GM12872 (cell line): ENCODE measurements at regions not wholly inside any gene's neighbourhood (a gene's known extent, or its start where the extent isn't known, plus 50 kb on each side); places are given as distances from the start of the nearest gene placed in this dataset.

Source experiments
- TF ChIP-seq, protein P1 (sequence below): IDR thresholded peaks from 3 replicates; pipeline ENCODE4 v1.5.1; 2011; ENCODE audit warnings: low read depth, mild to moderate bottlenecking, low read length, moderate library complexity; ENCODE audit not compliant: insufficient read depth

DNA sequence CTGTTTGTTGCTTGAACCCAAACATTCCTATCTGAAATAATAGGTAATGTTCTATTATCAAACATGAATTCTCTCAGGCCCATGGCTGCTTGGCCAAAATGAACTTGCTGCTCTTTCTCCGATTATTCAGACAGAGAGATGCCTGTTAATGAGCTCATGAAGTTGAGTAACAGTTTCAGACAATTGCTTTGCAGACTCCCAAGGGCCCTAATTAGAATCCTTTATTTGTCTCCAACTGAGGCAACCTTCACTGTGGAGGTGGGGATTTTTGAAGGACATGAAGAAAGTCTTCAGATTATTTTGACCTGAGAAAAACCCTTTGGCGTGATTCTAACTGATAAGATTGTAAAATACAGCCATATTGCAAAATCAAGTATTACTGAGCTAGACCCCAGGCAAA is 466.7 kb downstream of the NFIB start:
- TF ChIP-seq, protein P1, sequence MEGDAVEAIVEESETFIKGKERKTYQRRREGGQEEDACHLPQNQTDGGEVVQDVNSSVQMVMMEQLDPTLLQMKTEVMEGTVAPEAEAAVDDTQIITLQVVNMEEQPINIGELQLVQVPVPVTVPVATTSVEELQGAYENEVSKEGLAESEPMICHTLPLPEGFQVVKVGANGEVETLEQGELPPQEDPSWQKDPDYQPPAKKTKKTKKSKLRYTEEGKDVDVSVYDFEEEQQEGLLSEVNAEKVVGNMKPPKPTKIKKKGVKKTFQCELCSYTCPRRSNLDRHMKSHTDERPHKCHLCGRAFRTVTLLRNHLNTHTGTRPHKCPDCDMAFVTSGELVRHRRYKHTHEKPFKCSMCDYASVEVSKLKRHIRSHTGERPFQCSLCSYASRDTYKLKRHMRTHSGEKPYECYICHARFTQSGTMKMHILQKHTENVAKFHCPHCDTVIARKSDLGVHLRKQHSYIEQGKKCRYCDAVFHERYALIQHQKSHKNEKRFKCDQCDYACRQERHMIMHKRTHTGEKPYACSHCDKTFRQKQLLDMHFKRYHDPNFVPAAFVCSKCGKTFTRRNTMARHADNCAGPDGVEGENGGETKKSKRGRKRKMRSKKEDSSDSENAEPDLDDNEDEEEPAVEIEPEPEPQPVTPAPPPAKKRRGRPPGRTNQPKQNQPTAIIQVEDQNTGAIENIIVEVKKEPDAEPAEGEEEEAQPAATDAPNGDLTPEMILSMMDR: no peak

- TF ChIP-seq, protein P1: no peak
Measured at GRCh38 chr9:13845460-13845859, 468.5 kb downstream of the NFIB start.

GRCh38 chr9:13841746-13842462 is 472.0 kb downstream of the NFIB start:
- TF ChIP-seq, protein P1: no peak

DNA sequence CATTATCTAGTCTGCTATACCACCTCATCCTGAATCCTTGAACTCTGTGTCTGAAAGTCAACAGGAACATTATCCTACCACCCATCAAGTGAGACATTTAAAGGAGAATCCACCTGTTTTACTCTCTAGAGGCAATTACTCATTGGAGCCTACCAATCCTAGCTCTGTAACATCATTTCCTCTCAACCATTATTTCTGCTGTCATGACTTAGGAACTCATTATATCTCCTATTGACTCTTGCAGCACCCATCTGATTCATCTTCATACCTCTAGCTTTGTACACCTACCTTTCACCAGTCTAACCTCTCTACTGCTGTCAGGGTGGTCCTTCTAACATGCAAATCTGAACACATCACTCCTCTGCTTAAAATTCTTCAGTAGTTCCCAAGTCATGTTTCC is 481.5 kb downstream of the NFIB start:
- TF ChIP-seq, protein P1: no peak

DNA sequence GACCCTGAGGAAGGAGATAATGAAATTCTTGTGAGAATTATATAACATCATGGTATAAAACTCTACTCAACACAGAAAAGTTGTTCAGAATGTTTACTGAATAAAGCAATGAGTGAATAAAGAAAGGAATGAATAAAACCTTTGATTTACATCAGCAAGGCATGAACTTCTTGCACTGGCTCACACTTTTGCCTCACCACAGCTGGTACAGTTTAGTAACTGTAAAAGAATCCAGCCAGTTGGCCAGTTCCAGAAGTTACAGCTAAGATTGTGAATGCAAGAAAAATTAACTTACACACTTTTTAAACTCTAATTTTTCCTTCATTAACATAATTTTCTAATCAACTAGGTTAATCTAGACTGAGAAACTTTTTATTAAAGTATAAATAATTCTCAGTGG is 490.9 kb downstream of the NFIB start:
- TF ChIP-seq, protein P1: no peak

DNA sequence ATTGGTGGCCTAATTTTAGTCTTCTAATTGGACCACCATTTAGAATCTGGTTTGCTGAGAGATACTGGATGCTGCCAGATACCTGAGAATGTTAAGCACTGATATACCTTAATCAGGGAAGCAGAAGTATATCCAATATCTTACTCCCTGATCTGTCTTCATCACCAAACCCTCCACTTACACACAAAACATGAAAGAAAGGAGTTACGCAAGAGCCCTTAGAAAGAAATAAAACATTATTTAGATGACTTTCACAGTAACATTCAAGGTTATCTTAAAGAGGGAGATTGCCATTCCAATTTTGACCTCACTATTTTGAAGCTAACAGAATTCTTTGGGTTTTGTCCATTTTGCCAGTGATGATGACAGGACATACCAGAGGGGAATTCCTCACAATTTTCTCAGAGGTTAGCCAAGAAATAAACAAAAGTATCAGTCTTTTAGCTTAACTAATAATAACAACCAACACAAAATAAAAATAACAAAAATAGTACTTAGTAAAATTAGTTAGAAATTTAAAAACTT is 496.1 kb downstream of the NFIB start:
- TF ChIP-seq, protein P1: no peak

DNA sequence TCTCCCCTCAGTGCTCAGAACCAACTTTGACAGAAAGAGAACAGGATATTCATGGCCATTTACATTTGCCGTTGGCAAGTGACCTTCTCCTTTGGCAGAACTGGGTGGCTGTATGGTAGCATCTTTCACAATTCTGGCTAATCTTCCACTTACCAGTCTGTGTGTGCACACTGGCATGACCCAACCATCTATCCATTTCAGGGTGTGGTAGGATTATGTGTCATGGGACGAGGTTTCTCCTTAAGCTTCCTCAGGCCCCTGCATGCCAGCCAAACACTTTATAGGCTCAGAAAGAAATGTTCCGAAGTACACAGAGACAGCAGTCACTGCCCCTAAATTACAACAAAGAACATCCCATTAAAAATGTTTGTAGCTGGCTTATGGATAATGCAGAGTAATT is 497.1 kb downstream of the NFIB start:
- TF ChIP-seq, protein P1: no peak
